AG08395 (cell line): ENCODE measurements at regions not wholly inside any gene's neighbourhood (a gene's known extent, or its start where the extent isn't known, plus 50 kb on each side); places are given as distances from the start of the nearest gene placed in this dataset.
"Not testable (repeated sequence)": the region's sequence is repeated elsewhere in the genome, so short reads cannot be mapped to it uniquely, and the experiment has no call there.

Experiments
- DNase-seq: peaks from one replicate; pipeline ENCODE4 v3.0.0; 2012; ENCODE audit warnings: mixed read lengths, low spot score

DNA sequence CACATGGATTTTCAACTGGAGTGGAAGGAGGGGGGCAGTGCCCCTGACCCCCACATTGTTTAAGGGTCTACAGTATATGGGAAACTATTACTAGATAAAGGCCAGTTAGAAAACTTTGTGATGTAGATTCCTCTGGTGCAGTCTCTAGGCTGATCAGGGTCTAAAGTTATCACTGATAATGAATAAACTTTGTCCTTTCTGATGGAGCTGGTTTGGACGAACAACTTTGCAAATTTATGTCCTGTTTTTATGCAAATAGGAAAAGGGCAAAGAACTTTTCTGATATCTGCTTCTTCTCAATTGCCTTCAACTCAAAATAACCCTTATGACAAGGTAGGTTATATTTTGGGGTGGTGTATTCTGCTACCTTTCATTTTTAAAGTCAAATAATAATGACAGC lies 829.2 kb upstream of the ACVR2A start:
- no peak for DNase-seq

DNA sequence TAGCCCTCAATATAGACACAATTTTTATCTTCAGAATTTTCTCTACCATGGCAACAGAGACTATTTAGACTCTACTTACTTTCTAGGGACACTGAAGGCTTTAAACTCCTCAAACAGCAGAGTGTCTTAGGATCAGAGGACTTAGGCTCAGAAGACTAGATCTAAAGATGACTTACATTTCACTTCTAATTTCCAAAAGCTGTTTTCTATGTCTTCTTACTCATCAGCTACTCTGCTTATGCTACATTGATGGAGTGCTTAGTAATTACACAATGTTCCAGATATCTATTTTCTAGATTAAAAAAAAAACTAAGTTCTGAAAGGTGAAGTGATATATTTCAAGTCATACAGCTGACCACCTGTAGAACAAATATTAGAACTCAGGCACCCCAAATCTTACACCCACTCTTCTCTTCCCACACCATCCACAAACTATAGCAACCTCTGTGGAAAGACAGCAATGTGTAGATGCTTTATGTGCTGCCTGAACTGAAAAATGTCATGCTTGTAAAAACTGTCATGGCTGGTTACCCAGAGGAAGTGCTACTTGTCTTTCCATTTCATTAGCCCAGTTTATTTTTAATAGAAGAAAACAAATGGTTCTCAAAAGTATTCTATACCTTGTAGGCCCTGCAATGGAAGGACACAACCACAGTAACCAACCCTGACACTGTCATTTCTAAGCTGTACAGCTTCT lies 831.0 kb upstream of the ACVR2A start:
- DNase-seq = no peak

GRCh38 chr2:147008481-147008880 lies 836.3 kb upstream of the ACVR2A start:
- no peak for DNase-seq

DNA sequence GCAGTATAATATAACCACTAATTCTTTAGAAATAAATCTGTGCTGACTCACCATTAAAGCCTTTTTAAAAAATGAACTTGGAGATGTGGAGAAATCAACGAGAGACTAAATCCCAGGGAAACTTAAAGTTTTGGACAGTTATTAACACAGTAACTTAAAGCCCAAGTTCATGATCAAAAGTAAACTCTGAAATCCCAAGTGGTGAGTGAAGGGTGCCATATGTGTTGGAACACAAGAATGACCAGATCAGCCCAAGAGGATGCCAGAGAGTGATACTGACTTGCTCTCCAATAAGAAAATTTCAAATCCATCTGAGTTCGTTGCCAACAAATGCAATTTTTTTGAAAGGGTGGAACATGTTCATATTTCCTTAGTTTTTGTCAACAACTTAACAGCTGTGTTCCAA lies 838.1 kb upstream of the ACVR2A start:
- no peak for DNase-seq

- DNase-seq = no peak
Measured at GRCh38 chr2:147003081-147003480, 841.7 kb upstream of the ACVR2A start.

DNA sequence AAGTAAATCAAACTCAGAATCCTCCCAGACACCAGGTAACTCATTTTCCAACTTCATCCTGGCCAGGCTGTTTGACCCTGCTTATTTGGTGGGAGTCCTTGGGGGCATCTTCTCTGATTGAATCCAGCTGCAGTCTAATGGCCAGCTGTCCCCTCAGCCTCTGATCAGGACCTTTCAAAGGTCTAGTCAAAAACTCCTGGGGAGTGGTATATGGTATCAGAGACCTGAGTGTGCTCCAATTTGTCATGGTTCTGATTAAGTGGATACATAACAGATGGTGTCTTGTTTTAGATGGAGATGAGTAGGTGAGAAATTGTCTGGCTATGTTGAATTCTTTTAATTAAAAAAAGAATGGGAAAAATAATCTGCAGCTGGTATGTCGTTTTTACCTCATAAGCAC lies 842.6 kb upstream of the ACVR2A start:
- no peak for DNase-seq

- DNase-seq = no peak
Measured at GRCh38 chr2:147001061-147001460, 843.8 kb upstream of the ACVR2A start.

DNA sequence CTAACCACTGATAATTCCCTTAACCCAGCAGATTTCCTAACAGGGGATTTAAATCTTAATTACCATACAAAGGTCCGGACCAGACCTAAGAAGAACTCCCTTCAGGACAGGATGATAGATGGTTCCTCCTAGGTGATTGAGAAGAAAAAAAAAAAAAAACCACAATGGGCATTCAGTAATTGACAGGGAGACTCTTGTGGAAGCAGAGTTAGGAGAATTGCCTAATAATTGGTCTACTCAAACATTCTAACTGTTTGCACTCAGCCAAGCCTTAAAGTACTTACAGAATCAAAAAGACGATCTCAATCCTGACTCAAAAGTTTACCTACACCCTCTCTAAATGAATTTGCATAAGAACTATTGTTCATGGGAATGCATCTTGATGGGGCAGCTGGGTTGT lies 844.7 kb upstream of the ACVR2A start:
- not testable (repeated sequence) for DNase-seq

GRCh38 chr2:146997945-146998344 lies 846.9 kb upstream of the ACVR2A start:
- DNase-seq = no peak

- DNase-seq = no peak
Measured at GRCh38 chr2:146997488-146997887, 847.3 kb upstream of the ACVR2A start.

DNA sequence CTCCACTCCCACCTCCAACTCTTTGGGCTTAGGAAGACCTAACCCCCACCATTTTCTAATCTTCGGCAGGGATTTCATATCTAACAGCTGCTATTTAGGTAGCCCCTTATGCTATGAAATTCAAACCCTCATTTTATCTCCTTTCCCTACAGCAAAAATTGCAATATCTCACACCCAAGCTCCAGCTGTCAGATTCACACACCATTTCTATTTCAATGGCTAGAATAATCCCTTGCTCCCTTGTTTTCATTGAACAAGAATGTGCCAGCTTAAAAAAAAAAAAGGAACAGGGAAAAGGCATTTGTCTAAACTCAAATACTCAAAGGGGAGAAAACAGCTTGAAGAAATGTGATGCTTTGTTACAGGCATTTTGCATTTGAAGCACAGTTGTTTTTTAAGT lies 850.6 kb upstream of the ACVR2A start:
- DNase-seq = no peak

DNA sequence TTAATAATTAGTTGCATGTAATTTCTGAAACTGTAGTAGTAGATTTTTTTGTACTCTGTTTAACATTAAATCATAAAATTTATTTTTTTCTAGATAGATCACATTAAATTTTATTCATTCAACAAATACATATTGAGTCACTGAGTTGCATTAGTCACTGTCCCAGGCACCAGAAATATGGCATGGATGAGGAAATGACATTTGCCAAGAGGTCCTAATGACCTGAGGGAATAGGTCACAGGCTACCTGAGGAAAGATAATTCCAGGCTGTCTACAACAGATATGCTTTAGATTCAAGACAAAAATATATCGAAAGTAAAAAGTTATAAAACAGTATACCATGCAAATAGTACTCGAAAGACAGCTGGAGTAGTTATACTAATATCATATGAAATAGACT lies 852.4 kb upstream of the ACVR2A start:
- DNase-seq = no peak

GRCh38 chr2:146992057-146992456 lies 852.8 kb upstream of the ACVR2A start:
- DNase-seq = peak; percentile 28

DNA sequence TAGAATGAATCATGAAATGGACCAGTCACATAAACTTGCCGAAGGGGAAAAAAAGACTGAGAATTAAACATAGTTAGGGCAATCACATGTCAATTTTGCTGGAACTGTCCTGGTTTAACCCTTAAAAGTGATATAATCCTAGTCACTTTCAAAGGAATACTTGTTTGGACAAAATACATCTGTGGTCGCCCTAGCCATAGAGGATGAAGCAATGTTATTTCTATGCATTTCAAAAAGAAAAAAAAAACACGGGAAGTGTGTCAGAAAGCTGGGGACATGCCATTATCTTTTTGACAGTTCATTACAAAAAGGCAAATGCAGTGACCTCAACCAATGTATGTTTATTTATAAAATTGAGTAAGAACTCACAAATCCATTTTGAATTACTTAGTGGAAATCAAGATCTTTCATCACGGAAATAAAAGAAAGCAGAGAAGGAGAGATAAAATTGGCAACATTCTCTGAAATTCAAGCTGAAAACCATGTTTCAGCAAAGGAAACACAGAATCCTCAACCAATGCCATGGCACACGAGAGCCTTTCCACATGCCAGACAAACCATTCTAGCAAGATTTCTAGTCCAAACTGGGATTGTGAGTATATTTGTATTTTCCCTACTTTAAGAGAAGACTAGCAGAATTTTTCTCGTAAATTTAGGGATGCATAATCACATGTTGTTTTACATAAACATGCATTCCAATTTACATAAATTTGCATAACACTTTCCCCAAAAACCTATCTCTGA lies 854.3 kb upstream of the ACVR2A start:
- DNase-seq = peak; percentile 19

DNA sequence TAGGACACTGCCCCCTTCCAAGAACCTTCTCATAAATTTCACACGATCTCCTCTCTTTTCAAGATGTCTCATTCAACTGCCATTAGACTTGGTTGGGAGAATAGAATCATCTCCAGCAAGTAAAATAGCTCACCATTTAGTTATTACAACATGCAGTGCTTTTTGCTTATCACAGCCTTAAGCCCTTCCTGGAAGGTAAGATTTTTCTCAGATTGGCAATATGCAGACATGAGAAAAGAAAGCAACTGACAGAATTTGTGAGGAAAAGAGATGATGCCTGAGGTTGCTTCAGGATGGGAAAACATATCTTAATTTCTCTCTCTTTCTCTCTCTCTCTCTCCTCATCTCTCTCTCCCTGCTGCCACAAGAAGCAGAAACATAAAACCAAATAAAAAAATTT lies 855.1 kb upstream of the ACVR2A start:
- no peak for DNase-seq

GRCh38 chr2:146987996-146988395 lies 856.8 kb upstream of the ACVR2A start:
- no peak for DNase-seq

- peak; percentile 31 for DNase-seq
Measured at GRCh38 chr2:146986161-146986560, 858.7 kb upstream of the ACVR2A start.

- no peak for DNase-seq
Measured at GRCh38 chr2:146985753-146986152, 859.1 kb upstream of the ACVR2A start.

DNA sequence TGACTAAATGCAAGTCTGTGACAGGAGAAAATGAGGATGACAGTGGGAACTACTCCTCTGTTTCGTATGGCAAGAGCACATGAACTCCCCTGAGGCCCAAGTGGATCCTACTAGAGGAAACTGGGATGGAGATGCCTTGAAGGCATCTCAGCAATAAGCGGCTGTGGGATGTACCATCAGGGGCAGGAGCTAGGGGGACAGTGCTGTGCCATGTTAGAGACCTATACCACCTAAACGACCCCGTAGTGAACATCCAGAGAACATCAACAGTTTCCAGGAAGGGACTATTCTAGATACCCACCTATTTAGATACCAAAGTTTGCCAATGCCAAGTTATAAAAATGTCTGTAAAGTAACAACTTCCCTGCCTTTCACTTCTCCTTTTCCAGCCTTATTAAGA lies 860.8 kb upstream of the ACVR2A start:
- DNase-seq = no peak

DNA sequence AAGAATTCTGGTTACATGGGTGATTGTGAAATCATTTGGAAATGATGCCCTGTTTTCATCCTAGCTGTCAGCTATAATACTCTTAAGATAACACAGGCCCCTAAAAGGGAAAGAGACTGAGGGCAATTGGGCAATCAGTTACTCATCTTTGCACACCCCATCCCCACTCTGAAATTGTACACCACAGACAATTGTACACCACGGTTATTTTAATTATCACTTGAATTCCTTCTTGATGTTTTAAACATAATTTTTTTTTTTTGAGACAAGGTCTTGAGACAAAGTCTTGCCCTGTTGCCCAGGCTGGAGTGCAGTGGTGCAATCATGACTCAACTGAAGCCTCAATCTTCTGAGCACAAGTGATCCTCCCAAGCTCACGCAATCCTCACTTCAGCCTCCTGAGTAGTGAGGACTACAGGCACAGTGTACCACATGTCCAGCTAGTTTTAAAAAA lies 862.4 kb upstream of the ACVR2A start:
- peak; percentile 81 for DNase-seq

DNA sequence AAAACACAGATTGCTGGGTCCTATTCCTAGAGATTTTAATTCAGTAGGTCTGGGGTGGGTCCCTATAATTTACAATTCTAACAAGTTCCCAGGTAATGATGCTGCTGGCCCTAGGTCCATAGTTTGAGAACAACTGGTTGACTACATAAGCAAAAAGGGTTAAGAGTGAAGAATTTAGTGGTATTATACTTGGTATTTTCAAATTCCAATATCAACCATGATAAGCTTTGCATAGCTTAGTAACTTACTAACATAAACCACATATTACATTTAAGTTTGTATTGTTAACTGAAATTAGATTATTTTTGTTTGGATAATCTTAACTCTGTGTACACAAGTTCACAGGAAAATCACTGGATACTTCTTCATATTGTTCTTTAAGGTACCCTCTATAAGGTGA lies 862.9 kb upstream of the ACVR2A start:
- DNase-seq = peak; percentile 22

DNA sequence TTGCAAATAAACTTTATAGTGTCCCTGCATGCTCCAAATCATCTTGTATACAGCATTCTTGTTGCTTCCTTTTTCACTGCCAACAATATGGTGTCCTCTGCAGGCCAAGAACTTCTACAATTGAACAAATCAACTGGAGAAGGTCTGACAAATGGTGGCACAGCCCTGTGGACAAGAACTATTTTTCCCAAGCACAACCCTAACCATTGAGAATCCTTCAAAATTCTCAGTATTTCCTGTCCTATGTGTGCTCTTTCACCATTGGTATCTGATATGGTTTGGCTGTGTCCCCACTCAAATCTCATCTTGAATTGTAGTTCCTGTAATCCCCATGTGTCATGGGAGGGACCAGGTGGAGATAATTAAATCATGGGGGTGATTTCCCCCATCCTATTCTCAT lies 865.1 kb upstream of the ACVR2A start:
- no peak for DNase-seq
